ENCODE measurements at regions not wholly inside any gene's neighbourhood (a gene's known extent, or its start where the extent isn't known, plus 50 kb on each side); places are given as distances from the start of the nearest gene placed in this dataset.

DNA sequence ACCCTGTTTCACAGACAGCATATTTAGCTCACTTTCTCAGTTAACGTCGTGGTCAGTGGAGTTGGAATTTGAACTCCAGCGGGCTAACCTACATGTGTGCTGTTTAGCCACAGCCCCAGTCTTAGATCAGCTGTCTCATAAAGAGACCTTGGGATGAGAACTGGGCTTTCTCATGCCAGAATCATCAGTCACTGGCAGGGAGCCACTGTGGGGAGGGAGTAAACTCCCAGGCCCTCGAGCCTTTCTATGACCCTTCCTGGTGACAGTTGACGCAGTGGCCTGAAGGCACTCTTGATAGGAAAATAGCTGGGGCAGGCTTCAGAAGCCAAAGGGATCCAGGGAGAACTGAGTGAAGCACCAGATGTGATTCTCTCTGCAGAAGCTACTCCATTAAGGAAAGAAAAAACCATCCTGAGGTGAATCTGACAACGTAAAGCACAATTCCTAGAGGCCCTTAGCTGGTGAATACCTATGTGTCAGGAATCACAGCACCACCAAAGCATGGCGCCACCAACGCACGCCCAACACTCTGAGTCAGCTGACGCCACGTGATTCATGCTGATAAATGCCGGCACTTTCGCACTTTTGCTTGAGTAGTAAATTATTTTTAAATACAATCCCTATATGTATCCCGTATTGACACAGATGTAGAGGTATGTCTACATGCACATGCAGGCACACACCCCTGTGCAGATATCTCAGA is 279.6 kb upstream of the TMEM132C start:
- CTCF ChIA-PET, result no interaction called here
- POLR2A ChIA-PET, result no interaction called here
- no peak overlapping the region for H3K4me3 ChIP-seq (ENCODE audit: low read depth, low read length)
- TF ChIP-seq, protein P1, sequence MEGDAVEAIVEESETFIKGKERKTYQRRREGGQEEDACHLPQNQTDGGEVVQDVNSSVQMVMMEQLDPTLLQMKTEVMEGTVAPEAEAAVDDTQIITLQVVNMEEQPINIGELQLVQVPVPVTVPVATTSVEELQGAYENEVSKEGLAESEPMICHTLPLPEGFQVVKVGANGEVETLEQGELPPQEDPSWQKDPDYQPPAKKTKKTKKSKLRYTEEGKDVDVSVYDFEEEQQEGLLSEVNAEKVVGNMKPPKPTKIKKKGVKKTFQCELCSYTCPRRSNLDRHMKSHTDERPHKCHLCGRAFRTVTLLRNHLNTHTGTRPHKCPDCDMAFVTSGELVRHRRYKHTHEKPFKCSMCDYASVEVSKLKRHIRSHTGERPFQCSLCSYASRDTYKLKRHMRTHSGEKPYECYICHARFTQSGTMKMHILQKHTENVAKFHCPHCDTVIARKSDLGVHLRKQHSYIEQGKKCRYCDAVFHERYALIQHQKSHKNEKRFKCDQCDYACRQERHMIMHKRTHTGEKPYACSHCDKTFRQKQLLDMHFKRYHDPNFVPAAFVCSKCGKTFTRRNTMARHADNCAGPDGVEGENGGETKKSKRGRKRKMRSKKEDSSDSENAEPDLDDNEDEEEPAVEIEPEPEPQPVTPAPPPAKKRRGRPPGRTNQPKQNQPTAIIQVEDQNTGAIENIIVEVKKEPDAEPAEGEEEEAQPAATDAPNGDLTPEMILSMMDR (IDR thresholded peaks at IDR 0.05; ENCODE audit: insufficient read depth, low read depth, low read length), result no peak
- H3K27me3 ChIP-seq (ENCODE audit: control insufficient read depth, insufficient read depth, low read length), result no peaks in the 10 kb centered on the region
- H3K36me3 ChIP-seq (ENCODE audit: control insufficient read depth, insufficient read depth, low read length), result no peaks in the 10 kb centered on the region
- DNase-seq (ENCODE audit: low read depth), result peak; percentile 65

DNA sequence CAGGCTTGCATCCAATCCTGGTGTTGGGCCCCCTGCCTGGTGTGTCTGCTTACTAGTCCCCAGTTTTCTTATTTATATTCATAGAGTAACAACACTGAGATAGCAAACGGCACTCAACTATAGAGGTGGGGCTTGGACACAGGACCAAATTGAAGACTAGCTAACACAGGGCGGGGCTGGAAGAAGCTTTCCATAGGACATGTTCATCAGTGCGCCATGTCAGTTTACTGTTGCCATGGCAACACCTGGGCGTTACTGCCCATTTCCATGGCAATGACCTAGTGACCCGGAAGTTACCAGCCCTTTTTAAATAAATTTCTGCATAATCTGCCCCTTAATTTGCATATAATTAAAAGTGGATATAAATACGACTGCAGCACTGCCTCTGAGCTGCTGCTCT is 275.5 kb upstream of the TMEM132C start:
- no peaks in the 10 kb centered on the region for H3K27me3 ChIP-seq (ENCODE audit: control insufficient read depth, insufficient read depth, low read length)
- DNase-seq (ENCODE audit: low read depth), result no peak
- ChIA-PET POLR2A (no interaction called here), CTCF (no interaction called here)
- H3K36me3 ChIP-seq (ENCODE audit: control insufficient read depth, insufficient read depth, low read length), result no peaks in the 10 kb centered on the region
- TF ChIP-seq, protein P1 (IDR thresholded peaks at IDR 0.05; ENCODE audit: insufficient read depth, low read depth, low read length), result no peak
- no peak overlapping the region for H3K4me3 ChIP-seq (ENCODE audit: low read depth, low read length)

- H3K4me3 ChIP-seq (ENCODE audit: low read depth, low read length), result no peak overlapping the region
- ChIA-PET CTCF (no interaction called here), POLR2A (no interaction called here)
- H3K27me3 ChIP-seq (ENCODE audit: control insufficient read depth, insufficient read depth, low read length), result no peaks in the 10 kb centered on the region
- TF ChIP-seq, protein P1 (IDR thresholded peaks at IDR 0.05; ENCODE audit: insufficient read depth, low read depth, low read length), result no peak
- DNase-seq (ENCODE audit: low read depth), result no peak
- no peaks in the 10 kb centered on the region for H3K36me3 ChIP-seq (ENCODE audit: control insufficient read depth, insufficient read depth, low read length)
Observed at GRCh38 chr12:127998988-127999387, 268.0 kb upstream of the TMEM132C start.

GRCh38 chr12:128004383-128004938 is 262.5 kb upstream of the TMEM132C start:
- Histone ChIP-seq H3K27me3 (ENCODE audit: control insufficient read depth, insufficient read depth, low read length) (no peaks in the 10 kb centered on the region), H3K4me3 (ENCODE audit: low read depth, low read length) (no peak overlapping the region), H3K36me3 (ENCODE audit: control insufficient read depth, insufficient read depth, low read length) (no peaks in the 10 kb centered on the region)
- DNase-seq (ENCODE audit: low read depth), result no peak
- TF ChIP-seq, protein P1 (IDR thresholded peaks at IDR 0.05; ENCODE audit: insufficient read depth, low read depth, low read length), result no peak
- POLR2A ChIA-PET, result no interaction called here
- CTCF ChIA-PET, result no interaction called here

DNA sequence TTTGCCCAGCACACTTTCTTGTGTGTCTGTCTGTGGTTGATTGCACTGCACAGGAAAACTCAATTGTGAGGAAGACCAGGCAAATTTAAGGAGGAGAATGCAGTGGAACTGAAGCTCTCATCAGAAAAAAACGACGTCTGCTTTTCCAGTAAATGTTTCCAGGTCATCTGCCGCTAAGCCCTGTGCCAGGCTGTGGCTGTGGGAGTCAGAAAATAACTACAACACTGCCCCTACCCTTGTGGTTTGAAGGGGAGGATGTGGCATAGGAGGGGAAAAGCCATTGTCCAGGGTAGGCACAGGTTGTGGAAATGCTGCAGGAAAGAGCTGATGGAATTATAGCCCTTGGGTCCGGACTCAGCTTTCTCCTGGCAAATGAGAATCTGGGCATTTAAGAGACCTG is 259.7 kb upstream of the TMEM132C start:
- no peak overlapping the region for H3K4me3 ChIP-seq (ENCODE audit: low read depth, low read length)
- TF ChIP-seq, protein P1 (IDR thresholded peaks at IDR 0.05; ENCODE audit: insufficient read depth, low read depth, low read length), result no peak
- no peaks in the 10 kb centered on the region for H3K36me3 ChIP-seq (ENCODE audit: control insufficient read depth, insufficient read depth, low read length)
- no peaks in the 10 kb centered on the region for H3K27me3 ChIP-seq (ENCODE audit: control insufficient read depth, insufficient read depth, low read length)
- ChIA-PET CTCF (no interaction called here), POLR2A (no interaction called here)
- no peak for DNase-seq (ENCODE audit: low read depth)
